ENCODE measurements at regions not wholly inside any gene's neighbourhood (a gene's known extent, or its start where the extent isn't known, plus 50 kb on each side); places are given as distances from the start of the nearest gene placed in this dataset.
"Not testable (repeated sequence)": the region's sequence is repeated elsewhere in the genome, so short reads cannot be mapped to it uniquely, and the experiment has no call there.

DNA sequence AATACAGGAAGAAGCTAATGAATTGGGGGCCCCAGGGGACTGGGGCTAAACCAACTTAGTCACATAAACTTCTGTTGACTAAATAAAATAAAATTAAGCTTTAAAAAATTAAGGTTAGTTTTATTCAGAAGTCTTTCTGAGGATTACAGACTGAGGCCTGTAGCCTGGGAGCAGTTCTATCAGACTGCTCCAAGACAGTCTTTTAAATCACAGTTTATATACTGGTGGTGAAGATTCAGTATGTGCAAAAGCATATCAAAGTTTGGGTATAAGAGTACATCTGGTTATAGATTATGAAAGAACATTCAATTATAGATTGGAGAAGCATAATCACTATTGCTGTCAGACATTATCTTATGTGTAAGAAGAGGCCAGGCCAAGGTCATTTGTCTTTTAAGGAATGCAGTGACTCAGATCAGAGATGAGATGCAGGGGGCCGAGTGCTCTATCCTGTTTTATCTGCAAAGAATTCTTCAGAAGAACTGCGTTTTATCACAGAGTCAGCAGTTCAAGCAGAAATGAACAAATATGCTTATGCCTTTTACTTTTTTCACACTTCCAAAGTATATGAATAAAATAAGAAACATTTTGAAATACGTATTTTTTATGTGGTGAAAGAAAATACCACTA, 109.4 kb downstream of the PDHA2 start:
- DNase-seq (ENCODE audit: low read depth) = no peak
- no peak overlapping the region for H3K4me3 ChIP-seq (ENCODE audit: low read depth, low read length)
- TF ChIP-seq, protein P1, sequence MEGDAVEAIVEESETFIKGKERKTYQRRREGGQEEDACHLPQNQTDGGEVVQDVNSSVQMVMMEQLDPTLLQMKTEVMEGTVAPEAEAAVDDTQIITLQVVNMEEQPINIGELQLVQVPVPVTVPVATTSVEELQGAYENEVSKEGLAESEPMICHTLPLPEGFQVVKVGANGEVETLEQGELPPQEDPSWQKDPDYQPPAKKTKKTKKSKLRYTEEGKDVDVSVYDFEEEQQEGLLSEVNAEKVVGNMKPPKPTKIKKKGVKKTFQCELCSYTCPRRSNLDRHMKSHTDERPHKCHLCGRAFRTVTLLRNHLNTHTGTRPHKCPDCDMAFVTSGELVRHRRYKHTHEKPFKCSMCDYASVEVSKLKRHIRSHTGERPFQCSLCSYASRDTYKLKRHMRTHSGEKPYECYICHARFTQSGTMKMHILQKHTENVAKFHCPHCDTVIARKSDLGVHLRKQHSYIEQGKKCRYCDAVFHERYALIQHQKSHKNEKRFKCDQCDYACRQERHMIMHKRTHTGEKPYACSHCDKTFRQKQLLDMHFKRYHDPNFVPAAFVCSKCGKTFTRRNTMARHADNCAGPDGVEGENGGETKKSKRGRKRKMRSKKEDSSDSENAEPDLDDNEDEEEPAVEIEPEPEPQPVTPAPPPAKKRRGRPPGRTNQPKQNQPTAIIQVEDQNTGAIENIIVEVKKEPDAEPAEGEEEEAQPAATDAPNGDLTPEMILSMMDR (IDR thresholded peaks at IDR 0.05; ENCODE audit: insufficient read depth, low read length) = no peak

DNA sequence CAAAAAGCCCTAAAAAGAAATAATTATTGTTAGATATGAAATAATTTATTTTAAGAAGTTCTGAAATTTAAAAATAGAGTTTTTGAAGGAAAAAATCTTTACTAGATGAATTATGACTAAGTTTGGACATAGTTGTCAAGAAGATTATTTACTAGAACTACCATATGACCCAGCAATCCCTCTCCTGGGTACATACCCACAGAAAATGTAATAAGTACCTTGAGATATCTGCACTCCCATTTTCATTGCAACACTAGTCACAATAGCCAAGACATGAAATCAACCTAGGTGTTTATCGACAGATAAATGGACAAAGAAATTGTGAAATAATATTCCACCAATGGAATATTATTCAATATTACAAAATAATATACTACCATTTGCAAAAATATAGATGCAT, 109.9 kb downstream of the PDHA2 start:
- TF ChIP-seq, protein P1 (IDR thresholded peaks at IDR 0.05; ENCODE audit: insufficient read depth, low read length) = no peak
- DNase-seq (ENCODE audit: low read depth) = no peak
- H3K4me3 ChIP-seq (ENCODE audit: low read depth, low read length) = no peak overlapping the region

DNA sequence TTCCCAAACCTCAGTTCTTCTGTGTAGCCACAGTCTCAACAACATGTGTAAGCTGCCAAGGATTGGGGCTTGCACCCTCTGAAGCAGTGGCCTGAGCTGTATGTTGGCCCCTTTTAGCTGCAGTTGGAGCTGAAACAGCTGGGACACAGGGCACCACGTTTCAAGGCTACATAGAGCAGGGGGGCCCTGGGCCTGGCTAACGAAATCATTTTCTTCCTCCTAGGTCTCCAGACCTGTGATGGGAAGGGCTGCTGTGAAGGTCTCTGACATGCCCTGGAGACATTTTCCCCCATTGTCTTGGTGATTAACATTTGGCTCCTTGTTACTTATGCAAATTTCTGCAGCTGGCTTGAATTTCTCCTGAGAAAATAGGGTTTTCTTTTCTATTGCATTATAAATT, 112.6 kb downstream of the PDHA2 start:
- not testable (repeated sequence) for H3K4me3 ChIP-seq (ENCODE audit: low read depth, low read length)

DNA sequence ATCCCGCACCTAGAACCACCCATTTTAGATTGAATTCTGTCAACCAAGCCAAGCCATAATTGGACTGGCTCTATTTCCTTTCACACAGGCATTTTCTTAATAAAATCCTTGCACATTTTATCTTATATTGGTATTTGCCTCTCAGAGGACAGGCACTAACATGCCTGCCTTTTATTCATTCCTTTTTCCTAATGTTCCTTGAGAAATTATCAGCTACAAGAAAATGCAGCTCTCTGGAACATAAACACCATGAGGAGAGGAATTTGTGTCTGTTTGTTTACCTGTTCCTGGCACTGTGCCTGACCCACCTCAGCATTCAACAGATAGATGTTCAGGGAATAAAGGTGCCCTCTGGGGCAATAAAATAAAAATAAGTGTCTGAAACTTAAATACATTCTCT, 116.2 kb downstream of the PDHA2 start:
- no peak for DNase-seq (ENCODE audit: low read depth)

More for the DNA sequence above, 112.6 kb downstream of the PDHA2 start:
- DNase-seq (ENCODE audit: low read depth) = not testable (repeated sequence)

DNA sequence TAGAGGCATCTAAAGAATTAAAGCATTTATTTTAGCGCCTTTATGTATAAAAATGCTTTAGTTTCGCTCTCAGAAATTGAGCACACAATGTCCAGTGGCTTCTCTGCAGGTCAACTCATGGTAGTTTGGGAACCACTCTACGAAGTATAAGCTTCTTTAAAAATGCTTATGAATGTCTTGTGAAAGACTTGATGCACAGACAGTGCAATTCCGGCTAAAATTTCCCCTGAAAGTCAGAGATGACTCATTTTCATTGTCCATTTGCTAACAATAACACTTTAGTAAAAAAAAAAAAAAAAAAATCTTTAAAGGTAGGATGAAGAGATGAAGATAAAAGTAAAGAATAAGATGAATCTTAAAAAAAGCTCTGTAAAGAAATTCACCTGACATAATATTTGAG, 117.2 kb downstream of the PDHA2 start:
- TF ChIP-seq, protein P1 (IDR thresholded peaks at IDR 0.05; ENCODE audit: insufficient read depth, low read length) = no peak
- H3K4me3 ChIP-seq (ENCODE audit: low read depth, low read length) = no peak overlapping the region
- DNase-seq (ENCODE audit: low read depth) = no peak

More for the DNA sequence above, 116.2 kb downstream of the PDHA2 start:
- H3K4me3 ChIP-seq (ENCODE audit: low read depth, low read length) = no peak overlapping the region
- TF ChIP-seq, protein P1 (IDR thresholded peaks at IDR 0.05; ENCODE audit: insufficient read depth, low read length) = no peak

DNA sequence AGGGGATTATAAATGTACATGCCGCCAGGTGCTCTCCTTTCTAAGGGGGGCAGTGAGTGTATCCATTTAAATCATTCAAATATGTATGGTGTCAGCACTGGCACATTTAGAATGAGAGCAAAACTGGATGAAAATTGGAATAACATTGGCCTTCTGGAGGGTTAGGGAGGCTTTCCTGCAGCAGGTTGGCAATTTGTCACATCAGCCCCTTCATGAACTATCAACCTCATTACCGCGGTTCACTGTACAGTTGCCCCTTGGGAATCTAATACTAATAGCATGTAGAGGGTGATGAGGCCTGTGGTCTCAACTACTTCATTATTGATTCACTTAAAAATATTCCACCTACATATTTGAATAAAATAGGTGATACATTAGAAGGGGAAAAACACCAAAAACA, 117.9 kb downstream of the PDHA2 start:
- TF ChIP-seq, protein P1 (IDR thresholded peaks at IDR 0.05; ENCODE audit: insufficient read depth, low read length) = no peak
- DNase-seq (ENCODE audit: low read depth) = no peak
- no peak overlapping the region for H3K4me3 ChIP-seq (ENCODE audit: low read depth, low read length)

DNA sequence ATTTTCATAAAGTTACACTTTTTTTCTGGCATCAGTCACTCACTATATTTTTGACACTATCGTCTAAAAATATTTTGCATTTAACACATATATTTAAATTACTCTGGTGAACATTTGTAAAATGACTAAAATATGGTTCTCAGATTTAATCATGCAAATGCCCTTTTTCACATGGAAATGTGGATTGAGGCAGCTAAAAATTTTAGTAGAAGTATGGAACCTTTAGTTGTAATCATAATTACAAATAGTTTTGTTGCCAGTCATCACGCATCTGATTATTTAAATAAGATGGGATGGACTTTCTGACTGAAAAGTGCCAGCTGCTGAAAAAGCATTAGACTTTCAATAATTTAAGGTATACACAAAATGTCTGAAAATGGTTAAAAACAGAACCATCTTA, 119.3 kb downstream of the PDHA2 start:
- DNase-seq (ENCODE audit: low read depth) = no peak
- H3K4me3 ChIP-seq (ENCODE audit: low read depth, low read length) = no peak overlapping the region
- TF ChIP-seq, protein P1 (IDR thresholded peaks at IDR 0.05; ENCODE audit: insufficient read depth, low read length) = no peak

Measured in fibroblast of the aortic adventitia (primary cell).